ENCODE measurements at regions not wholly inside any gene's neighbourhood (a gene's known extent, or its start where the extent isn't known, plus 50 kb on each side); places are given as distances from the start of the nearest gene placed in this dataset.

DNA sequence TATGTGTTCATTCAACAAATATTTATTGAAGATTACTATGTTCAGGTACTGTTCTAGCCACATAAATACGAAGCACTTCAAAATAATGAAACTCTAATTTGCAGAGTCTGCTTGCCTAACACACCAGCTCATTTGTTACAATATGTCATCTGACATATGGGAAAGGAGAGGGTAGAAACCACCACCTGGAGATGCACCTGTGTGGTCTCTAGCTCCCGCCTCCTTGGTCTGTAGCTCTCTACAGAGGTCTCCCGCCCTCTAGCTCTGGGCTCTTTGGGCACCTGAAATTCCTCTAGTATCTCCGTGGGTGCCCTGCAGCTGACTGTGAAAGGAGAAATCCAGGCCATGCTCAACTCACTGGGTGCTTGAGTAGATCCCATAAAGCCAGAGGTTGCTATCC is 51.4 kb upstream of the DBX1 start:
- TF ChIP-seq CTCF (conservative IDR thresholded peaks at IDR 0.05; ENCODE audit: low read depth, low read length) (no peak), EZH2 (IDR thresholded peaks at IDR 0.05; ENCODE audit: low read length, unreplicated experiment) (no peak)
